ENCODE measurements at regions not wholly inside any gene's neighbourhood (a gene's known extent, or its start where the extent isn't known, plus 50 kb on each side); places are given as distances from the start of the nearest gene placed in this dataset.

DNA sequence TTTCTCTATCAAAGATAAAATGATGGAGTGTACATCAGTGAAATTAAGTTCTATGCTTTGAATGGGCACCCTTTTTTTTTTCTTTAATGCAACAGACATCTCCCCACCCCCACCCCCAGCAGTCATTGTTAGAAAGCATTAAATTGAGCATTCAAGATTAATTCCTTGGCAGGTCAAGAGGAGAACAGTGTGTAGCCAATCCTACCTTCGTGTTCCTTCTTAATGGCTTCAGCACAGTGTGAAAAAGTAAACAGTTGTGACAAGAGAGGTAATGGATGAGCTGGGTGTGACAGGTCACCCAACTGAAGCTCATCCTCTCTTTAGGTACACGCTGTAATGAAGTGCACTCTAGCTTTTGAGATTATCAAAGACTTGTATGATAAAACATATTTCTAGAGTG lies 198.5 kb upstream of the RARB start:
- DNase-seq (ENCODE audit: low read depth): no peak

DNA sequence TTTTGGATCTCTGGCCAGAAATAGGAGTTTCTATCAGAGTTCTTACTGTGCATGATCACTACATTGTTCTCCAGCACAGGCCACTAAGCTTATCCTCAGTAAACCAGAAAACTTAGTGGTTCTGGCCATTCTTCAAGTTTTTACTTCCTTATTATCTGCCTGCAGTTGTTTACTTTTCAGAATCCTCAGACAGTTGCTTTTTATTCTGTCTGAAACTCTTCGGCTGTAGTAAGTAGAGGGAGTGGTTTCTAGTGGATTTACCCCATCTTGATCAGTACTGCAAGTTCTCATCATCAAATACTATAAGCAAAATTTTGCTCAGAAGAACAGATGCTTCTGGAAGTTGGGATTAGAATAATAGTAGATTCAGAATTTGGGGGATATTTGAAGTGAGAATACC lies 193.0 kb upstream of the RARB start:
- no peak for DNase-seq (ENCODE audit: low read depth)

DNA sequence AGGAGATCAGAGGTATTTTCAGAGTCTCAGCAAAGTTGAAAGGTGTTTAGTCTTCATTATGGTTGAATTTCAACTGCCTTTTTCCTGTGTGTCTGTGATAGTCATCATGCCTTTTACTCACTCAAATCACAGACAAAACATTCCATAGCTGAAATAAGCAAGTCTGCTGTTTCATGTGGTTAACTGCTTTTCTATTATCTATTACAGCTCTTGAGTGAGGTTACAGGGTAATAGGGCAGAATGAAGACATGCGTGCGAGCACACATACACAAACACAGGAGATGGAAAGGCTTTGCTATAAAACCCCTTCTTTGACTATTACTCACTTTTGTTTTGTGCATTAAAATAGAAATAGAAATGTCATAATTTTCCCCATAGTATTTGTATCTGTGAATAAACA lies 192.6 kb upstream of the RARB start:
- DNase-seq (ENCODE audit: low read depth): no peak

- no peak for DNase-seq (ENCODE audit: low read depth)
These were observed 190.5 kb upstream of the RARB start for GRCh38 chr3:25237602-25238001.

GRCh38 chr3:25239042-25239441 lies 189.0 kb upstream of the RARB start:
- DNase-seq (ENCODE audit: low read depth): no peak

- no peak for DNase-seq (ENCODE audit: low read depth)
These were observed 181.2 kb upstream of the RARB start for GRCh38 chr3:25246913-25247312.

DNA sequence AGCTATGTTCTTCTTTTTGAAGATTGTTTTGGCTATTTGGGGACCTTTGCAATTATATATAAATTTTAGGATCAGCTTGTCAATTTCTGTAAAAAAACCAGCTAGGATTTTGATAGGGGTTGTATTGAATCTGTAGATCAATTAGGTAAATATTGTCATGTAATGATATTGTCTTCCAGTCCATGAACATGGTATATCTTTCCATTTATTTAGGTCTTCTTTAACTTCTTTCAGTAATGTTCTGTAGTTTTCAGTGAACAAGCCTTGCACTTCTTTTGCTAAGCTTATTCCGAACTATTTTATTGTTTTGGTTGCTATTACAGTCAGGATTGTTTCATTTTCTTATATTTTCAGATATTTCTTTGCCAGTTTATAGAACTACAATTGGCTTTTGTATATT lies 175.8 kb upstream of the RARB start:
- no peak for DNase-seq (ENCODE audit: low read depth)

- no peak for DNase-seq (ENCODE audit: low read depth)
These were observed 171.0 kb upstream of the RARB start for GRCh38 chr3:25257026-25257425.

GRCh38 chr3:25259871-25260270 lies 168.2 kb upstream of the RARB start:
- DNase-seq (ENCODE audit: low read depth): no peak

GRCh38 chr3:25262322-25262721 lies 165.7 kb upstream of the RARB start:
- DNase-seq (ENCODE audit: low read depth): no peak

DNA sequence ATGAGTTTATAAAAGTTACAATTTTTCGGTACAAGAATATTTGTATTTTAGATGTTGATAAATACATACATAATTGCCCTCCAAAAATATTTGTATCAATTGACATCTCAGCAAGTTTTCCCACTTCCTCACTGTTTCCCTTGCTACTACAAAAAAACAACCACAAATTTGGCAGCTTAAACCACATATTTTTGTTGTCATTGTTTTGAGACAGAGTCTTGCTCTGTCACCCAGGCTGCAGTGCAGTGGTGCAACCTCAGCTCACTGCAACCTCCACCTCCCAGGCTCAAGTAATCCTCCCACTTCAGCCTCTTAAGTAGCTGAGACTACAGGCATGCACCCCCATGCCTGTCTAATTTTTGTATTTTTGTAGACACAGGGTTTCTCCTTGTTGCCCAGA lies 162.8 kb upstream of the RARB start:
- DNase-seq (ENCODE audit: low read depth): no peak

DNA sequence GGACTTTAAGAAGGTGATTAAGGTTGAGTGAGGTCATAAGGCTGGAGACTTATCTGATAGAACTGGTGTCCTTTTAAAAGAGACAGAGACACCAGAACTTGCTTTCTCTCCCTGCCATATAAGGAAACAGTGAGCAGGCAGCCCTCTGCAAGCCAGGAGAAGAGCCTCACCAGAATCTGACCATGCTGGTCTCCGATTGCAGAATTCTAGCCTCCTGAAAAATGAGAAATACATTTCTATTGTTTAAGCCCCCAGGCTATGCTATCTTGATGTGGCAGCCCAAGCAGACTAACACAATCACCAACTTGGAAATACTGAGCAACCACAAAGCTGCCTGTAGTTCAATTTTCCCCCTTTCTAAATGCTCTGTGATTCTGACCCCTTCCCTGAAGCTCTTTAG lies 161.4 kb upstream of the RARB start:
- no peak for DNase-seq (ENCODE audit: low read depth)

DNA sequence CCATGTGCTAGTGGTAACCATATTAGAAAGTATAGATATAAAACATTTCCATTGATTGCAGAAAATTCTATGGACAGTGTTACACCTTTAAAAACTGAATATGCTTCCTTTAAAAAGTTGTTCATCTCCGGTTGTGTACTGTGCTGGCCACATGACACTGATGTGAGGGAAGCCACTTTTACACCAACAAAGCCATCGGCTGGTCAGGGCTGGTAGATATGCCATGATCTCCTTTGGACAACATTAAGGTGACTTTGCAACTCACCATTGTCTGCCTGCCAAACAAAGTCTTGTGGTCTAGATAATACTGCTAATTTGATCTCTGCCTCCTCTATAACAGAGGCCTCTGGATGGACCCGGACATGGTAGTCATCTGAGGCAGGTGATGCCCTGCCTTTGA lies 156.0 kb upstream of the RARB start:
- no peak for DNase-seq (ENCODE audit: low read depth)

DNA sequence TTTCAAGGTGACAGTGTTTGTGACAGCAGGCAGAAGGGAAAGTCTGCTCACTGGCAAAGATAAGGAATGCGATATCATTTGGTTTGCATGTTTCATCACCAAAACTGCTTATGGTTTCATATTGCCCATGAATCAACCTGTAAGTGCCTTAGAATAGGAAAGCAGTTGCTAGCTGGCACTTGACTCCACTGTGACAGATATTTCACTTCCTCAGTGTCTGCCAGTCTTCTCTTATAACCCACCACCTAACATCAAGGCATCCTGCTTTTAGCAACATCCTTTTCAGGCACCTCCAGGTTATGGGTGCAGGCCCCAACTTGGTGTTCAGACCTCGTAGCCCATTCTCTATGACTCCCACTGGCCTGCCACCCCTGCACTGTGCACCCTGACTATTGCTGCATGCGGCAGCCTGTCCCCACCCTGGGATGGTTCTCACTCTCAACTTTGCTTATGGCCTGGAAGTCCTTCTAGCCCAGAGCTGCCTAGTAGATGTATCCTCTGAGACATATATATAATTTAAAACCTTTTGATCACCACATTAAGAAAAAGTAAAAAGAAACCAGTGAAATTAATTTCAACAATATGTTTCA lies 154.4 kb upstream of the RARB start:
- DNase-seq (ENCODE audit: low read depth): no peak

GRCh38 chr3:25277503-25277902 lies 150.6 kb upstream of the RARB start:
- no peak for DNase-seq (ENCODE audit: low read depth)

GRCh38 chr3:25281041-25281731 lies 146.9 kb upstream of the RARB start:
- DNase-seq (ENCODE audit: low read depth): no peak

GRCh38 chr3:25281732-25282126 lies 146.3 kb upstream of the RARB start:
- DNase-seq (ENCODE audit: low read depth): no peak

- no peak for DNase-seq (ENCODE audit: low read depth)
These were observed 144.4 kb upstream of the RARB start for GRCh38 chr3:25283613-25284012.

GRCh38 chr3:25284249-25284648 lies 143.8 kb upstream of the RARB start:
- DNase-seq (ENCODE audit: low read depth): no peak

DNA sequence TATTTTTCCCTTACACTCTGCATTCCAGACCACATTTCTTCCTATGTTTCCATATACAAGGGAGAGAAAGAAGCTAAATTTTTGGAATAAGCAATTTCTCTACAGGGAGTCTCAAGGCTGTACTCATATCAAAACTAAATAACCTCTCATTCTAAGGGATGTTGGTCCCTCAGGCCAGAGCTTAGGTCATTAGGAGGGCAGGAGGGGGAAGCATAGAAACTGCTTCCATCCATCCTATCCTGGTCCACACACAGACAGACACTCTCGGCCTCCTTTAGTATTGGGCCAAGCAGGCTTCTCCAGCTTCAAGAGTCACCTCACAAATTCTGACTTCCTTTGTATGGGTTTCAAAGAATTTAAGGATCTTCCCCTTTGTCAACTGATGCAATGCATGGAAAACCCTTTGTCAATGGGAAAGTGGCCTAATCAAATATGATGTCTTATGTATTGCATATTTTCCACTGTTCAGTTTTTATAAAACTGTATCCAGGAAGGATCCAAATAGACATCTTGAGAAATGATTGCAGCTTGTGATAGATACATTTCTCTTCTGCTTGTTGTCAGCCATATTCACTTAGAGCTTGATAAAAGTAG lies 140.7 kb upstream of the RARB start:
- DNase-seq (ENCODE audit: low read depth): no peak

- DNase-seq (ENCODE audit: low read depth): no peak
These were observed 139.7 kb upstream of the RARB start for GRCh38 chr3:25288413-25288812.

DNA sequence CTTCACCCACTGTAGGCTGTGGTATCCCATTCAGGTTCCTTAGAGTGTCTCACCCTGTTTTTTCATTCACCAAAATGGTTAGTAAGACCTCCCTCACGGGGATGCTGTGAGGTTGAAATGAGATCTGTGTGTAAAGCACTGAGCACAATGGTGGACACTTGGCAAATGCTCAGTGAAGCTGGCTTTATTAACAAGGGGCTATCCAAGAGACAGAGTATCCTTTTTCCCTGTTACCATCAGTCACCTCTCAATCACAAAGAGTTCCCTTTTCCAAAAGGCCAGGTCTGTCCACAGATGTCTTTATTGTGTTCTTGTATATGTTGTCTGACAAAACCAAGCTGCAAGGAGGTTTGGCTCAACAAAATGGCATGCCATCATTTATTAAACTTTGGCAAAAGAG lies 138.9 kb upstream of the RARB start:
- no peak for DNase-seq (ENCODE audit: low read depth)

GRCh38 chr3:25289663-25290062 lies 138.4 kb upstream of the RARB start:
- DNase-seq (ENCODE audit: low read depth): no peak

DNA sequence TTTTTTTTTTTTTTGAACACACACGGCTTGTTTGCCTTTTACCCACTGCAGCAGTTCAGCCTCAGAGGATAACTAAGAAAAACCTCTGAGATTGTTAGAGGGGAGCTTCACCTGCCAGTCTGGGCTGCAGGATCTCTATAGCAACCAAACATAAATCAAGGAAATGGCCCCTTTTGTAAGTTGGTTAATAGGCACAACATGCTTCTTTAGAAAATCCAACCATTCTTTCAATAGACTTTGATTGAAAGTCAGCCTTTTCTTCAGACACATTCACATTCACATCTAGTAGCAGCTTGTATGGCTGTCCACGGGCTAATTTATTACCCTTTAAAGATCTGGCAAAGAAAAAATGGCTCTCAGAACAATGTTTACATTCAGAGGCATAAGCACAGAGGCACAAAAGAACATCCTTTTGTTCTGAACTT lies 136.6 kb upstream of the RARB start:
- no peak for DNase-seq (ENCODE audit: low read depth)

Measured in GM04504 (cell line).